Left ventricle myocardium inferior (tissue), 1 donor: ENCODE measurements at regions not wholly inside any gene's neighbourhood (a gene's known extent, or its start where the extent isn't known, plus 50 kb on each side); places are given as distances from the start of the nearest gene placed in this dataset.

Experiments used
- DNase-seq: peaks from one replicate; pipeline ENCODE4 v3.0.0-alpha.2; 2020
- H3K27ac ChIP-seq: fragments of 200-600 bp; replicated peaks from 2 replicates; pipeline ENCODE4 v1.8.0; 2021
- H3K27me3 ChIP-seq: fragments of 200-600 bp; 2 replicates; pipeline ENCODE4 v1.8.0; 2021; ENCODE audit warnings: low read depth
- H3K36me3 ChIP-seq: fragments of 200-600 bp; 2 replicates; pipeline ENCODE4 v1.8.0; 2021
- H3K4me1 ChIP-seq: fragments of 200-600 bp; 2 replicates; pipeline ENCODE4 v1.8.0; 2021
- H3K4me3 ChIP-seq: fragments of 200-600 bp; 2 replicates; pipeline ENCODE4 v1.8.0; 2021; ENCODE audit warnings: mild to moderate bottlenecking, moderate library complexity
- H3K9me3 ChIP-seq: fragments of 200-600 bp; replicated peaks from 2 replicates; pipeline ENCODE4 v1.8.0; 2021
- intact Hi-C: fragments of 100-400 bp; cut with micrococcal nuclease; formaldehyde crosslinking; loops from one replicate; pipeline ENCODE4 v1.11.0; 2022
- TF ChIP-seq, protein P1 (sequence below): fragments of 200-600 bp; IDR thresholded peaks from 2 replicates; pipeline ENCODE4 v1.8.0; 2021; ENCODE audit warnings: antibody characterized with exemption, mild to moderate bottlenecking, borderline replicate concordance
- donor health status: DM: no; HTN: yes; CAD: no; lungs with severe emphysema.

DNA sequence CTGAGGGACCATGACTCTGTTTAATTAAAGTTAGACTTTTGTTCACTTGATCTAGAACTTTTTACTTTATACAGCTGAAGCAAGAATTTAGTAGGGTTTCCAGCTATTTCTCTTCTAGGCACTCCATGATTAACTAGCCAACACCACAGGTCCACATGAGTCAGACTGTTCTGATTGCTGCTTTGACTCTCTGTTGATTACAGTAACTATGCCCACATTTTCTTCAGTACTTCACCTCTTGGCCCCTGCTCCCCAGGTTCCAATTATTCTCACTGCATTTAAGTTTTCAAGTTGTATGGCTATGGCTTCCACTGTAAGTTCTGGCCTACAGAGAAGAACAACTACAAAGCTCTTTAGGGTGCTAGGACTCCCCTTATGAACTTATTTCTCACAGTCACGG, 737.2 kb upstream of the IGFBP3 start:
- H3K27ac ChIP-seq, result no peak overlapping the region
- intact Hi-C loops, result no loop called here
- H3K4me1 ChIP-seq, result no peaks in the 10 kb centered on the region
- DNase-seq, result no peak
- TF ChIP-seq, protein P1, sequence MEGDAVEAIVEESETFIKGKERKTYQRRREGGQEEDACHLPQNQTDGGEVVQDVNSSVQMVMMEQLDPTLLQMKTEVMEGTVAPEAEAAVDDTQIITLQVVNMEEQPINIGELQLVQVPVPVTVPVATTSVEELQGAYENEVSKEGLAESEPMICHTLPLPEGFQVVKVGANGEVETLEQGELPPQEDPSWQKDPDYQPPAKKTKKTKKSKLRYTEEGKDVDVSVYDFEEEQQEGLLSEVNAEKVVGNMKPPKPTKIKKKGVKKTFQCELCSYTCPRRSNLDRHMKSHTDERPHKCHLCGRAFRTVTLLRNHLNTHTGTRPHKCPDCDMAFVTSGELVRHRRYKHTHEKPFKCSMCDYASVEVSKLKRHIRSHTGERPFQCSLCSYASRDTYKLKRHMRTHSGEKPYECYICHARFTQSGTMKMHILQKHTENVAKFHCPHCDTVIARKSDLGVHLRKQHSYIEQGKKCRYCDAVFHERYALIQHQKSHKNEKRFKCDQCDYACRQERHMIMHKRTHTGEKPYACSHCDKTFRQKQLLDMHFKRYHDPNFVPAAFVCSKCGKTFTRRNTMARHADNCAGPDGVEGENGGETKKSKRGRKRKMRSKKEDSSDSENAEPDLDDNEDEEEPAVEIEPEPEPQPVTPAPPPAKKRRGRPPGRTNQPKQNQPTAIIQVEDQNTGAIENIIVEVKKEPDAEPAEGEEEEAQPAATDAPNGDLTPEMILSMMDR, result no peak
- no peaks in the 10 kb centered on the region for H3K9me3 ChIP-seq
- no peaks in the 10 kb centered on the region for H3K36me3 ChIP-seq
- H3K4me3 ChIP-seq, result no peak overlapping the region
- H3K27me3 ChIP-seq, result no peaks in the 10 kb centered on the region

DNA sequence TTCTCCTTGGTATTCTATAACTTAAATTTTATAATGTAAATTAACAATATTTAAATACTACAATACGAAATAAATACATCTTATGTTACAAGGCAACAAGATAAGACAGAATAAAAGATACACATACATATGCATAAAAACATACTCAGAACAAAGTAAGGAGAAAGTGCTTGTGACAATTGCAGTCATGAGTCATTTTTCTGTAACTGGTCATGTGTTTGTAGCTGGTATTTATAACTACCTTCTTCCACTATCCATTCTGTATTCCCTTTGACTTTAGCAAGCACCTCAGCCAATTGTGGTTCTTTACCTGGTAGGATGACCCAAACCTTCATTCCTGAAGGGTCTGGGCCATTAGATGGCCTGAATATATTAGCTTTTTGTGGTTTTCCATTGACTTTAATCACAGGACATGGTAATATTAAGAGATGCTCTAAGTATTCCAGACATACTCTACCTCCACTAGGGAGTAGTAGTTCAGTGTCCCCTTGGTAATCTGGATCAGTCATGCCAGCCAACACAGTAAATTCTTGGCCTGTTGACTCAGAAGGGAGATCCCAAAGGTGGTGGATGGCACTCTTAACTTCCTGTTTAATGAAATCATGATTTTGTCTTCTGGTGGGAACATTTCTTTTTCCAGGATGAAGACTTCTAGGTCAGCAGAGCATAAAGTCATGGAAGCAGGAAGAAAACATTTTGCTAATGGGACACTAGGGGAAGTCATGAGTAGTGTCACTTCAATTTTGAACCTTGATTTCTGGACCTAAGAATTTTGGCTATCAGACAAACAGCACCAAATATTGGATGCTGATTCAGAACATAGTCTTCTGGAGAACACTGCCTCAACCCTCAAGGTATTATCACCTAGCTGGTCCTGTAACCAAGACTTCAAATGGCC, 733.7 kb upstream of the IGFBP3 start:
- Histone ChIP-seq H3K4me3 (no peak overlapping the region), H3K27ac (no peak overlapping the region), H3K27me3 (no peaks in the 10 kb centered on the region), H3K9me3 (no peaks in the 10 kb centered on the region), H3K4me1 (no peaks in the 10 kb centered on the region), H3K36me3 (no peaks in the 10 kb centered on the region)
- TF ChIP-seq, protein P1, result no peak
- intact Hi-C loops, result no loop called here
- no peak for DNase-seq

DNA sequence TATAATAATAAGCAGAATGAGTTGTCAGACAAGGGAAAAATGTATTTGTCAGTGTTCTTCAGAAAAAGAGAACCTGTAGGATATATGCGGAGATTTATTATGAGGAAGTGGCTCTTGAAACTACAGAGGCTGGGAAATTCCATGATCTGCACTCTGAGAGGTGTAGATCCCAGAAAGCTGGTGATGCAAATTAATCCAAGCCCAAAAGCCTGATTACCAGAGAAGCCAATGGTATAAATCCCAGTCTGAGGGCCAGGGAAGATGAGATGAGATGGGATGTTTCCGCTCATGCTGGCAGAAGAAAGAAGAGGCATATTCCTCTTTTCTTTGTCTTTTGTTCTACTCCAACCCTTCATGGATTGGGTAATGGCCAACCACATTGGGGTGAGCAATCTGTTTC, 732.8 kb upstream of the IGFBP3 start:
- intact Hi-C loops, result no loop called here
- H3K9me3 ChIP-seq, result no peaks in the 10 kb centered on the region
- TF ChIP-seq, protein P1, result no peak
- no peak overlapping the region for H3K27ac ChIP-seq
- no peaks in the 10 kb centered on the region for H3K4me1 ChIP-seq
- H3K4me3 ChIP-seq, result no peak overlapping the region
- DNase-seq, result no peak
- no peaks in the 10 kb centered on the region for H3K27me3 ChIP-seq
- H3K36me3 ChIP-seq, result no peaks in the 10 kb centered on the region

DNA sequence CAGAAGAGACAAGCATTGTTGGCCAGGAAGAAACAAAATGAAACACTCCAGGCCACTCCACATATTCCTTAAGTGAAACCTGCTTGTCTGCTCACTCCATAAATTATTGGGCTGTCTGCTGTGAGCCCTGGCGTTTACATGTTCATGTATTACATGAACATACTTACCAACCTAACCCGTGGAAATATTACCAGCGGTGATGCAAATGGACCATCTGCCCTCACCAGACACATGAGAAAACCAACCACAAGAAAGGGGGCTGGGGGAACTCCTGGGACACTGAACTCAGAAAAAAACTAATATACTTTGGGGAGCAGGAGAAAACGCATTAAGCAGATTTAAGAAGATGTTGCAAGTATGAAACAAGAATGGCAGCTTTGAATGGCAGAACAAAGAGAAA, 731.2 kb upstream of the IGFBP3 start:
- no peaks in the 10 kb centered on the region for H3K9me3 ChIP-seq
- intact Hi-C loops, result no loop called here
- H3K36me3 ChIP-seq, result no peaks in the 10 kb centered on the region
- TF ChIP-seq, protein P1, result no peak
- DNase-seq, result no peak
- no peaks in the 10 kb centered on the region for H3K4me1 ChIP-seq
- no peak overlapping the region for H3K27ac ChIP-seq
- no peak overlapping the region for H3K4me3 ChIP-seq
- no peaks in the 10 kb centered on the region for H3K27me3 ChIP-seq

DNA sequence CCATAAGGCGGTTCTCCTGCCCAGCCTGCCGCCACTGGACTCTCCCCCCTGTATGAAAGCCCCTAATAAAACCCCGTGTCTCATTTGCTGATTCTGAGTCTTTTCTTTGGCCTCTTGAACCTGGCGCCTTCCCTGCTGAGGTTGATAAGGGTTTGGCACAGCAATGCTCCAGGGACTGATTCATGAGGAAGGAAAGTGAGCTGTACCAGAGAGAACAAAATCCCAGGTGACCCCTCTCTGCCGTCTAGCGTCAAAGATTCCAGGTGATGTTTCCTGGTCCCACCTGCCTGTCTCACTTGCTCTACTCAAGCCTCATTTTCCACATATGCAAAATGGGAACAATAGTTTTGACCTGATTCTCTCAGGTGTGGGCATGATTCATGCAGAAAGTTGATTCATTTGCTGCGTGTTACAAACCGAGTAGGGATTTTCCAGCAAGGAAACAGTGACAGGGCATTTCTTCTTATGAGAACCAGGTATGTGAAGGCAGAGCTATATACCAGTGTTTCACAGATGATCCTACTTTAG, 730.6 kb upstream of the IGFBP3 start:
- intact Hi-C loops, result no loop called here
- DNase-seq, result no peak
- Histone ChIP-seq H3K27ac (no peak overlapping the region), H3K4me1 (no peaks in the 10 kb centered on the region), H3K27me3 (no peaks in the 10 kb centered on the region), H3K36me3 (no peaks in the 10 kb centered on the region), H3K9me3 (no peaks in the 10 kb centered on the region), H3K4me3 (no peak overlapping the region)
- TF ChIP-seq, protein P1, result no peak
